H1 (cell line): ENCODE measurements at regions not wholly inside any gene's neighbourhood (a gene's known extent, or its start where the extent isn't known, plus 50 kb on each side); places are given as distances from the start of the nearest gene placed in this dataset.

Experiments used
- GTF2F1 ChIP-seq: IDR thresholded peaks from 2 replicates; pipeline ENCODE4 v1.6.1; 2012; ENCODE audit warnings: low read depth, low read length, improper control_type of control experiment, borderline replicate concordance
- SP1 ChIP-seq: IDR thresholded peaks from 2 replicates; pipeline ENCODE4 v1.6.1; 2011; ENCODE audit warnings: low read depth, low read length
- TF ChIP-seq, protein P1 (sequence below): IDR thresholded peaks from 2 replicates; pipeline ENCODE4 v1.6.1; 2012; ENCODE audit warnings: inconsistent platforms

DNA sequence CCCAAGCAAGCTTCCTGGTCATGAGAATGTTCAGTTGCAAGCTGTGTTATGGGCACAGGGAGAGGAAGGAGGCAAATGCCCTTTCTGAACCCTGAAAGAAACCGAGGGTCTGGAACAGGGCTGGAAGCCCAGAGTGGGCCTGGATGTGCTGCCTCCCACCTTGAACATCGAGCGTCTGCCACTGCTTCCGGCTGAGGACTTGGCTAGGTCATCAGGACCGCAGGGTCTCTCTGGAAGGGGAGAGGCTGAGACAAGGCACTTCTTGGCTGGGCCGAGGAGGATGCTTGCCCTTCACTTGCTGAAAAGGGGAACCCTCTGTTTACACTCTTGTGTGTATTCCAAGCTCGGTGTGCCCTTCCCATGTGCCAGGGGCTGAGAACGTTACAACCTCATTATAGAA is 168.0 kb upstream of the C1orf174 start (continued):
- TF ChIP-seq, protein P1, sequence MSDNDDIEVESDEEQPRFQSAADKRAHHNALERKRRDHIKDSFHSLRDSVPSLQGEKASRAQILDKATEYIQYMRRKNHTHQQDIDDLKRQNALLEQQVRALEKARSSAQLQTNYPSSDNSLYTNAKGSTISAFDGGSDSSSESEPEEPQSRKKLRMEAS: no peak
- no peak for TF ChIP-seq GTF2F1
- no peak for TF ChIP-seq SP1
